PC-3 (cell line): ENCODE measurements at regions not wholly inside any gene's neighbourhood (a gene's known extent, or its start where the extent isn't known, plus 50 kb on each side); places are given as distances from the start of the nearest gene placed in this dataset.

Experiments
- ATAC-seq: fragments of 200-7000 bp; cut with Tn5 transposase; 2 replicates; pipeline ENCODE4 v1.9.1; 2020; ENCODE audit warnings: mild to moderate bottlenecking, moderate library complexity
- BruUV-seq: library from RNA; stranded (reverse); fragments of 400-500 nt; replicated peaks from 2 replicates; lab custom pipeline; 2021; lab: Mats Ljungman, UMichigan
- CTCF ChIA-PET: fragments of 300-600 bp; sonication (Branson Sonifier 250); formaldehyde crosslinking; loops from one replicate; lab custom pipeline; 2022; ENCODE audit warnings: antibody characterized with exemption; lab: Charles Lee
- POLR2A ChIA-PET: fragments of 300-600 bp; sonication (Branson Sonifier 250); formaldehyde crosslinking; loops from one replicate; lab custom pipeline; 2022; ENCODE audit warnings: antibody characterized with exemption; ENCODE audit not compliant: unreplicated experiment; lab: Charles Lee
- DNase-seq: peaks from one replicate; pipeline ENCODE4 v3.0.0-alpha.2; 2015
- H2AFZ ChIP-seq: fragments of 300-600 bp; sonication (generic); 2 replicates; pipeline ENCODE4 v1.6.0; 2016; ENCODE audit warnings: antibody characterized with exemption, low read length
- H3F3A ChIP-seq: fragments of 300-600 bp; sonication (generic); one replicate; pipeline ENCODE4 v1.6.0; 2017; ENCODE audit warnings: antibody characterized with exemption, low read length, control low read depth, mild to moderate bottlenecking; ENCODE audit not compliant: unreplicated experiment
- H3K27ac ChIP-seq: fragments of 300-600 bp; sonication (generic); 2 replicates; pipeline ENCODE4 v1.5.1; 2016; ENCODE audit warnings: mild to moderate bottlenecking, low read length
- H3K27me3 ChIP-seq: fragments of 300-600 bp; sonication (generic); 2 replicates; pipeline ENCODE4 v1.6.1; 2016; ENCODE audit warnings: low read length, mixed read lengths
- H3K36me3 ChIP-seq: fragments of 300-600 bp; sonication (generic); 2 replicates; pipeline ENCODE4 v1.6.1; 2016; ENCODE audit warnings: low read depth, mixed run types, low read length, mixed read lengths
- H3K4me1 ChIP-seq: fragments of 300-600 bp; sonication (generic); 2 replicates; pipeline ENCODE4 v1.5.1; 2016; ENCODE audit warnings: low read length; ENCODE audit not compliant: insufficient read depth
- H3K4me2 ChIP-seq: fragments of 300-600 bp; sonication (generic); 2 replicates; pipeline ENCODE4 v1.6.0; 2016; ENCODE audit warnings: low read length
- H3K4me3 ChIP-seq: fragments of 300-600 bp; sonication (generic); 2 replicates; pipeline ENCODE4 v1.5.1; 2016; ENCODE audit warnings: mild to moderate bottlenecking, low read length, mixed read lengths
- H3K79me2 ChIP-seq: fragments of 300-600 bp; sonication (generic); 2 replicates; pipeline ENCODE4 v1.6.1; 2017; ENCODE audit warnings: low read length, mixed read lengths
- H3K9ac ChIP-seq: fragments of 300-600 bp; sonication (generic); 2 replicates; pipeline ENCODE4 v1.6.0; 2016; ENCODE audit warnings: mild to moderate bottlenecking, low read length
- H3K9me2 ChIP-seq: fragments of 300-600 bp; sonication (generic); replicated peaks from 2 replicates; pipeline ENCODE4 v1.6.1; 2016; ENCODE audit warnings: mixed run types, low read length, mixed read lengths
- H3K9me3 ChIP-seq: fragments of 300-600 bp; sonication (generic); 2 replicates; pipeline ENCODE4 v1.6.1; 2016; ENCODE audit warnings: low read length, mixed read lengths
- H4K20me1 ChIP-seq: fragments of 300-600 bp; sonication (generic); 2 replicates; pipeline ENCODE4 v1.6.1; 2016; ENCODE audit warnings: low read length, mixed read lengths
- CTCF ChIP-seq: fragments of 300-600 bp; sonication (generic); conservative IDR thresholded peaks from 2 replicates; pipeline ENCODE4 v1.5.1; 2017; ENCODE audit warnings: antibody characterized with exemption, low read depth, mild to moderate bottlenecking, low read length
- EZH2 ChIP-seq: fragments of 300-600 bp; sonication (generic); IDR thresholded peaks from one replicate; pipeline ENCODE4 v1.6.1; 2017; ENCODE audit warnings: antibody characterized with exemption, mild to moderate bottlenecking, low read length; ENCODE audit not compliant: unreplicated experiment
- EZH2phosphoT487 ChIP-seq: fragments of 300-600 bp; sonication (generic); IDR thresholded peaks from 2 replicates; pipeline ENCODE4 v1.6.1; 2018; ENCODE audit warnings: mild to moderate bottlenecking, antibody characterized with exemption, low read length, borderline replicate concordance
- intact Hi-C: fragments of 100-400 bp; cut with micrococcal nuclease; formaldehyde crosslinking; loops from 2 replicates; pipeline ENCODE4 v1.9.0; 2023

DNA sequence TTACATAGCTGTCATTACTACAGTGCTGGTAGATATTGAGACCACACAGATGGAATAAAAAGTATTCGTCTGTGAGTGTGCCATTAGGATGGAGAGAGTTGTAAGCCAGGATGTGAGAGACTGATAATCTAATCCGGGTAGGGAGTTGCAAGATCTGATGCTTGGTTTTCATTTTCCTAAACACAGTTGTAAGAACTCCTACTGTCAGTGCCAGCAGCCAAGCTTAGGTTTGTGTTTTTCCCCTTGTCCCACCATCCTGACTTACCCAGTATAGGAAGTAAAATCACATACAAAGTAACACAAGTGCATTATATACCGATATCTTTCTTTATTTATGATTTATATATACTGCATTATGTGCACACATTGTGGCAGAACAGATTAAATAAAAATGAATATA lies 726.4 kb upstream of the PCDH20 start:
- ChIA-PET POLR2A (no interaction called here), CTCF (no interaction called here)
- Histone ChIP-seq H3K27me3 (no peaks in the 10 kb centered on the region), H3K9me2 (no peaks in the 10 kb centered on the region), H3K4me3 (no peak overlapping the region), H3K79me2 (no peaks in the 10 kb centered on the region), H3F3A (no peaks in the 10 kb centered on the region), H4K20me1 (no peaks in the 10 kb centered on the region), H3K4me2 (no peak overlapping the region), H2AFZ (no peak overlapping the region), H3K4me1 (no peaks in the 10 kb centered on the region), H3K9ac (no peak overlapping the region), H3K36me3 (no peaks in the 10 kb centered on the region), H3K9me3 (no peaks in the 10 kb centered on the region), H3K27ac (no peak overlapping the region)
- DNase-seq (no peak), ATAC-seq (no peak)
- intact Hi-C loops, result no loop called here
- no peak for TF ChIP-seq EZH2phosphoT487
- no peak for TF ChIP-seq CTCF
- no peak for TF ChIP-seq EZH2
- BruUV-seq, result no TSS peak

DNA sequence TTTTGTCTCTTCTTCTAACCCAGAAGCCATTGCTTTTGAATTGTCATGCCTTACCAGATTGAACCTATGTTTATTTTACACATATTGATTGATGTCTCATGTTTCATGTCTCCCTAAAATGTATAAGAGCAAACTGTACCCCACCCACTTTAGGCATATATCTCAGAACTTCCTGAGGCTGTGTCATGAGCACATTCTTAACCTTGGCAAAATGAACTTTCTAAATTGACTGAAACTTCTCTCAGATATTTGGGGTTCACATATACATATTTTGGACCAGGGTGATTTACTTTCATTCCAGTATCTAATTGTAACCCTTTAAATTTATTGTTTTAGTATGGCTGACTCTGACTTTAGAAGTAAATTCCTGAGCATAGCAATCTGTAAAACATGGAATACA lies 723.9 kb upstream of the PCDH20 start:
- intact Hi-C loops, result no loop called here
- no peaks in the 10 kb centered on the region for H3K9me2 ChIP-seq
- H3K9ac ChIP-seq, result no peak overlapping the region
- ATAC-seq (no peak), DNase-seq (no peak)
- no peaks in the 10 kb centered on the region for H3F3A ChIP-seq
- CTCF ChIA-PET, result no interaction called here
- POLR2A ChIA-PET, result no interaction called here
- H3K79me2 ChIP-seq, result no peaks in the 10 kb centered on the region
- no peaks in the 10 kb centered on the region for H3K4me1 ChIP-seq
- TF ChIP-seq EZH2 (no peak), EZH2phosphoT487 (no peak), CTCF (no peak)
- H2AFZ ChIP-seq, result no peak overlapping the region
- H3K27me3 ChIP-seq, result no peaks in the 10 kb centered on the region
- H3K36me3 ChIP-seq, result no peaks in the 10 kb centered on the region
- no peaks in the 10 kb centered on the region for H4K20me1 ChIP-seq
- no TSS peak for BruUV-seq
- no peak overlapping the region for H3K4me3 ChIP-seq
- no peak overlapping the region for H3K4me2 ChIP-seq
- H3K9me3 ChIP-seq, result no peaks in the 10 kb centered on the region
- H3K27ac ChIP-seq, result no peak overlapping the region

- DNase-seq (no peak), ATAC-seq (no peak)
- ChIA-PET CTCF (no interaction called here), POLR2A (interaction anchor here (0.6 kb wide), 1 partner anchor 64 kb away, joined by 3 read pairs; no protein-coding TSS in a partner anchor)
- H3K4me3 ChIP-seq, result no peak overlapping the region
- no peaks in the 10 kb centered on the region for H4K20me1 ChIP-seq
- no peak overlapping the region for H3K9ac ChIP-seq
- no TSS peak for BruUV-seq
- no peak overlapping the region for H3K4me2 ChIP-seq
- H3K9me3 ChIP-seq, result no peaks in the 10 kb centered on the region
- no peaks in the 10 kb centered on the region for H3F3A ChIP-seq
- H3K79me2 ChIP-seq, result no peaks in the 10 kb centered on the region
- intact Hi-C loops, result no loop called here
- no peaks in the 10 kb centered on the region for H3K9me2 ChIP-seq
- no peak overlapping the region for H2AFZ ChIP-seq
- no peak overlapping the region for H3K27ac ChIP-seq
- H3K4me1 ChIP-seq, result no peaks in the 10 kb centered on the region
- H3K27me3 ChIP-seq, result no peaks in the 10 kb centered on the region
- TF ChIP-seq CTCF (no peak), EZH2 (no peak)
- H3K36me3 ChIP-seq, result no peaks in the 10 kb centered on the region
Measured at GRCh38 chr13:62137629-62138405, 722.2 kb upstream of the PCDH20 start.
